Stimulated activated naive CD4-positive, alpha-beta T cell (primary cell): ENCODE measurements at regions not wholly inside any gene's neighbourhood (a gene's known extent, or its start where the extent isn't known, plus 50 kb on each side); places are given as distances from the start of the nearest gene placed in this dataset.
"Not testable (repeated sequence)": the region's sequence is repeated elsewhere in the genome, so short reads cannot be mapped to it uniquely, and the experiment has no call there.

Experiments used
- DNase-seq, 6 experiments: peaks; one replicate each; lab custom pipeline; 2025; lab: John Stamatoyannopoulos, UW

- DNase-seq = no peak
Measured at GRCh38 chr2:239727776-239728600, 297.2 kb downstream of the NDUFA10 start.

DNA sequence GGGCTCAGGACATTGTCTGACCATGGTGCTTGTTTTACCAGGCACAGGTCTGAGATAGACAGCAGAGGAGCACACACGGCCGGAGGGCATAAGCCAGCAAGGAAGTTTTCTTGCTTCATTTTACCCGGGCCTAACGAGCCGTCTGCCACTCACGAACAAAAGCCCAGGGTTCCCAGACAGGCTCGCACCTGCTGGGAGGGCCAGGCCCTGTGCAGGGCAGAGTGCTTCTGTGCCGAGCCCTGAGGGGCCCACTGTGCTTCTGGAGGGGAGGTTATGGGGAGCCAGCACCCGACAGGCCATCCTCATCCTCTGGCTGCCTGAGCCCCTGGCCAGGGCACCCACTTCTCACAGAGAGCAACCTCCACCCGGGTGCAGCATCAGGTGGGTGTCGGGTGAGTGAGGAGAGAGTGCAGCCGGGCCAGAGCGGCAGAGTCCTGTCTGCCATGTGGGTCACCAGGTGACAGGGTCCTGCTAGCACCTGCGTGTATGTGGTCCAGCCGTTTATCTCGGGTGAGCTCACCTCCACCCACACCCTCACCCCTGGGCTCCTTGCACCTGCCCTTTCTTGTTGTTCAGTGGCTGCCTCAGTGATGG lies 297.9 kb downstream of the NDUFA10 start:
- no peak for DNase-seq

DNA sequence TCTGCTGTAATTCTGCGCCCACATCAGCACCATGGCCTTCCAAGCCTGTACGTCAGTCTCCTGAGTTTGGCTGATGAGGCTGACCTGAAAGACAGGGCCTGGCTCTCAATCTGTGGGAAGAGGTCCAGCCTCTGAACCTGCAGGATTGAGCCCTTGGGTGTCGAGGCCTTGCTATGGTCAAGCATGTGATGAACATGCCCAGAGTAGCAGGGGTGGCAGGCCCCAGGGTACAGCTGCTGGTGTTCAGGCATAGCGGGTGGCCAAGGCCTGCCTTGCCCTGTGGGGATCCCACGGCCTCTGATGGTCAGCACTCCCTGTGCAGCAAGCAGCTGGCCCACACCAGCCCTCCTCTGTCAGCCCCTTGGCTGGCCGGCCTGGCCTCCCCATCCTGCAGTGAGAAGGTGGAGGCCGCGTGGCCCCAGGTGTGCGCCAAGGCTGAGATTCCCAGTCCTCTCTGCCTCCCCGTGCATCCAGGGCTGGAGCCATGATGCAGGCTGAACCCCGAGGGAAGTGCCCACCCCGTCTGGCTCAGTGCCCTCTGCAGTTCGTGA lies 298.4 kb downstream of the NDUFA10 start:
- no peak for DNase-seq

DNA sequence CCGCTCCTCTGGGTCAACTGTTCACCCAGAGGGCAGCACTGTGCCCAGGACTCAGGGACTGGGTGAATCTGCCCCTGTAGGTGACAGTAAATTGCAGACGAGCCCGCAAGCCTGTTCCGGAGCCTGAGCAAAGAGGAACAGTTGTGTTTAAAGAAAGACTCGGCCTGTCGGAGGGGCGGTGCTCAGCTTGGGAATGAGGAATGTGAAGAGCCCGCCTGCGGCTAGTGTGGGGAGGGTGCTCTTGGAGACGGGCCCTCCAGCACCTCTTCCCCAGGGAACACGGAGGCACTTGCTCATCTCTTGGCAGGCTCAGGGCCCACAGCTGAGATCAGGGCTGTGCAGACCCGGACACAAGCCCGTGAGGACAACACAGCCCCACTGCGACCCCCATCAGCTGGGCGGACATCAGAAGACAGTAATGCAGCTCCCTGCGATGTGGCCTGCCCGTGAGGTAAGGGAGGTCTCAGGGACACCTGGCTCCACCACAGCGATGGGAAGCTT lies 299.0 kb downstream of the NDUFA10 start:
- DNase-seq = no peak

DNA sequence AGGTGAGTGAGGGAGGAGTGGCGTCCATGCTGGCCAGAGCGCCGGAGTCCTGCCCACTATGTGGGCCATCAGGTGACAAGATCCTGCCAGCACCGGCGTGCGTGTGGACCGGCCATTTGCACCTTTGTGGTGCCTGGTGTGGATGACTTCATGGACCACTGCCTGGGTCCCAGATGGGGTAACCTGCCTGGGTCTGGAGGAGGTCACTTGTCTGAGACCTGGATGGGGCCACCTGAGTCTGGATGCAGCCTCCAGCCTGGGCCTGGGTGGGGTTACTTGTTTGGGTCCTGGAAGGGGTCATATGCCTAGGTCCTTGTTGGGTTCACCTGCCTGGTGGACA lies 299.6 kb downstream of the NDUFA10 start:
- no peak for DNase-seq

- no peak for DNase-seq
Measured at GRCh38 chr2:239724851-239725550, 300.1 kb downstream of the NDUFA10 start.

DNA sequence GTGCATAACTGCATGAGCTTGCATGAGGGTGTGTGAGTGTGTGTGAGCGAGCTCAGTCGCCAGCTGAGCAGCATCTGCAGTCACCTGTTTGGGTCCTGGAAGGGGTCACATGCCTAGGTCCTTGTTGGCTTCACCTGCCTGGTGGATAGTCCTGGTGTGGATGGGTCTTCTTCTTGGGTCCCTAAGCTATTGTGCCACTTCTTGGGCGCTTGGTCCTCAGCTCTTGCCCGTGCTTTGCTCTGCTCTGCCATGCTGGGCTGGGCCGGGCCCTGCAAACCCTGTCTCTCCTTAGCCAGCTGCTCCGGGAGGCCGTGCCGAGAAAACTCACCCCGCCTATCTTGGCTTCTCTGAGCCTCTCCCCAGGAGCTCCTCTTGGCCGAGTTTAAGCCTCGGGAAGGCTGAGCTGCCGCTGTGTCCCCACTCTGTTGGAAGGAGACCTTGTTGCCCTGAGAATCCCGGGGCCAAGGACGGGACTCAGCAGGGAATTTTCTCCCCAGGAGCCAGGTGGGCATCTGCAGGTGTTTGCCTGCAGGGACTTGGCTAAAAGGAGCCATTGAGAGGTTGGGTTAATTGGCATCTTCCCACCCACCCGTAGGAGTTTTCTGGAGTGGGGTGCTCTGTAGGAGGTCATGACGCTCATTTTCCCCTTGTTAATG lies 300.8 kb downstream of the NDUFA10 start:
- DNase-seq = no peak

DNA sequence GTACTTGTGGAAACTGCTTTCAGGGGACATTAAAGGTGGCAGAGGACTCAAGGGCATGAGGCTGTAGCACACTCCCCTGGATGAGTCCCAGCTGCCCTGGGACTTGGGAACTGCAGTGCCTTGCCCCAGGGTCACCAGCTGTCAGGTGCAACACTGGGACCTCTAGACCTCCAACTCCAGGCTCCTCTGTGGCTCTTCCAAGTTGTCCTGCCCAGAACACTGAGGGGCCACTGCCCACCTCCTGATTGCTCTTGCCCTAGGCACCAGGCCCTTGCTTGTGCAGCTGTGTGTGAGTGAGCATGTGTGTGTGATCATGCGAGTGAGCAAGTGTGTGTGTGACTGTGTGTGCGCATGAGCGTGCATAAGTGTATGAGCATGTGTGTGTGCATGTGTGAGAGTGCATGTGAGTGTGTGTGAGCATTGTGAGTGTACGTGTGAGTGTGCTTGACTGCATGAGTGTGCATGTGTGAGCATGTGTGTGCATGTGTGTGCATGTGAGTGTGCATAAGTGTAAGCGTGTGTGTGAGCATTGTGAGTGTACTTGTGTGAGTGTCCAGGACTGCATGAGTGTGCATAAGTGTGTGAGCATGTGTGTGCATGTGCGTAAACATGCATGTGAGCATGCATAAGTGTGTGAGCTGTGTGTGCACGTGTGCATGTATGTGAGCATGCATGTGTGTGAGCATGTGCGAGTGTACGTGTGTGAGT lies 301.5 kb downstream of the NDUFA10 start:
- no peak for DNase-seq

DNA sequence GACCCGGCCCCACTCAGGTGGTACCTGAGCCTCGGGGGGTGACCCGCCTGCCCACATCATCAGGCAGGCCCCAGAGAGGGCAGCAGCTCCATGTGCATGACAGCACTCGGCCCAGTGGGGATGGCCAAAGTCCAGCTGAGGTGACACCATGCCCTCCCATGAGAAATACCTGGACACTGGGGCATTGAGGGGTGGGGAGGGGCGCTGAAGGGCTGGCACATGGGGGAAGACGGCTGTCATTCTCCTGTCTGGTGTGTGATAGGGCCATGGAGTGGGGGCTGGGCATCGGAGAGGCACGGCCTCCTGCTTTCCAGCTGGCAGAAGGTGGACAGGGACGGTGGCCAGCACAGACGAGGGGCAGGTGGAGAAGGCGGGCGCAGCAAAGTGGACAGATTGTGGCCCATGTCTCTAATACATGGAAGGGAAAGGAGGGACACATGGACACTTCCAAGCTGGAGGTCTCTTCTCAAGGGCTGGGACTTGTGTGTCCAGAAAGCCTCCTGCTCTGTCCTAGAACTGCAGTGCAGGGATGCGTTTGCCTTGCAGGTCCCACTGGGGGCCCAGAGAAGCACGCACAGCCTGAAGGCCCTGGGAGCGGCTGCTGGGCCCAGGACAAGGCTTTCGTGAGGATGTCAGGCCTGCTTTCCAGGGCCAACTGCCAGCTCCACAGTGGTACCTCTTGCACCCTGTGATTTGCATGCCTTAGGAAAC lies 302.2 kb downstream of the NDUFA10 start:
- DNase-seq = no peak

DNA sequence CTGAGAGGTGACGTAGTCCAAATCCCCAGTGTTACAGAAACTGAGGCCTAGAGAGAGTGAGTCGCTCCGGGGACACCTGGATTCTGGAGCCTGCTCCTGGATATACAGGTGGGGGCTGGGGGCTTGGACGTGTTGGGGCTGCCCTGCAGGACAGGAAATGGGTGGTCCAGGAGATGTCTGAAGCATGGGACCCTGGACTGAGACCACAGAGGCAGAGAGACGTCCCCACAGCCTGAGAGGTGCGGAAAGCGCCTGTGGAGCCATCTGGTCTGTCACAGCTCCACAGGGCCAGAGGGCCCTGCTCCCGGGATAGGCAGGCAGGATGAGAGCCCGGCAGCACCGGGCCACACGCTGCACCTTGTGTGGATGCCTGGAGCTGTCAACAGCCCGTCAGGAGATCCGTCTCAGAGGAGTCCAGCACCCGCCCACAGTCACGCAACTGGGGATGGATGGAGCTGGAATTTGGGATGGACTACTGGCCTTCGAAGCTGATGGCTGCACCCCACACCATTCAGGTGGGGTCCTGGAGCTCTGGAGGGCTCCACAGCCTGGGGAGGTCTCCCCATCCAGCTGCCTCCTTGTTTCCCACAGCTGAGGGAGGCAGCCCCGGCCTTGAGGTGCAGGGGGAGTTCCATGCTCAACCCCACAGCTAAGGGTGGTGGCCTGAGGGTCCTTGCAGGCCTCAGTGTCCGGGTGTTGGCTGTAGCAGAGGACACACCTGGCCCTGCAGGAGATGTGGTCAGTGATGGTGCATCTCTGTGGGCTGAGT lies 303.0 kb downstream of the NDUFA10 start:
- DNase-seq = no peak

DNA sequence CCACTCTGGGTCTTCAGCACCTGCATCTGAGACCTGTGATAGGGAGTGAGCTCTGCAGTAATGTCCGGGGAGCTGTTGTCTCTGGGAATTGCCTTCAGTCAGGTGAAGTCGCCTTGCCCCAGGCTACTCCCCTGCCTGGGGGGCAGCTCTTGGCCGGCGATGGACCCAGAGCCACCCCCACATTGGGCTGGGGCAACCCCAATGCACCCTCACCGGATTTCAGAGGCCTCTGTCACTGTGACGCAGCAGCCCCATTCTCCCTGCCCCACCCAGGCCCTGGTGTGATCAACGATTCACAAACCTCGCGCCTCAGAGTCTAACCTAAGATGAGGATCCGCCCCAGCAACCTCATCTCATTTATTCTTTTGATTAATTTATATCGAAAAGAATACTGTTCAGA lies 303.6 kb downstream of the NDUFA10 start:
- no peak for DNase-seq

DNA sequence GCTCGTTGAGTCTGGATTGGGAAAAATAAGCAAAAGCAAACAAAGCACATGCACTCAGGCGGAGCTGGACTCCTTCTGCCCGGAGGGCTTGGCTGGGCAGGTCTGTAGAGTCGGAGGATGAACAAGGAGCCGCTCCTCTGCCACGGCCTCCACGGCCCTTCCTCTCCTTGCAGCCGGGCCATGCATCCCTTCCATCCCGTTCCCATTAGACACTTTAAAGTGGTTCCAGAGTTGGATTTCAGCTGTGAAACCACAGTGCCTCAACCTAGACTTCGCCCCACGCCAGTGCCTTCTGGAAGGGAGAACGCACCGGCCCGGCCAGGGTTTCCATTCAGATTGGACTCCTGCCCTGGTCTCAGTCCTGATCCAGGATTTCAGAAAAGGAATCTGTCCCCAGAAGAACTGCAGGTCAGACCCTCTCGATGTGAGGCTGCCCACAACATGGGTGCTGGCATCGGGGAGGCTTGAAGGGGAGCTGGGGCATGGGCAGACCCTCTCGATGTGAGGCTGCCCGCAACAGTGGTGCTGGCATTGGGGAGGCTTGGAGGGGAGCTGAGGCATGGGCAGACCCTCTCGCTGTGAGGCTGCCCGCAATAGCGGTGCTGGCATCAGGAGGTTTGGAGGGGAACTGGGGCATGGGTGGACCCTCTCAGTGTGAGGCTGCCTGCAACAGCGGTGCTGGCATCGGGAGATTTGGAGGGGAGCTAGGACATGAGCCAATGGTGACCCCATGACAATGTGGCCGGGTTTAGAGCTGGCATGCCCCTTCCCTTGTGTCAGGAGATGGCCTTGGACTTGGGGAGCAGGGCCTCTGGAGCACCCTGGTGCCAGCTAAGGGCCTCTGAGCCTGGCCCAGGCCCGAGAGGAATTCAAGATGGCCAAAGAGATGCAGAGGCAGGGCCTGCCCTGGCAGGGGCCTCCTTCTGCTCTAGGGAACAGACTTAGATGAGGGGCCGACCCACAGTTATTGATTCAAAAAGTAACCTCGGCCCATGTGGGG lies 304.5 kb downstream of the NDUFA10 start:
- no peak for DNase-seq

DNA sequence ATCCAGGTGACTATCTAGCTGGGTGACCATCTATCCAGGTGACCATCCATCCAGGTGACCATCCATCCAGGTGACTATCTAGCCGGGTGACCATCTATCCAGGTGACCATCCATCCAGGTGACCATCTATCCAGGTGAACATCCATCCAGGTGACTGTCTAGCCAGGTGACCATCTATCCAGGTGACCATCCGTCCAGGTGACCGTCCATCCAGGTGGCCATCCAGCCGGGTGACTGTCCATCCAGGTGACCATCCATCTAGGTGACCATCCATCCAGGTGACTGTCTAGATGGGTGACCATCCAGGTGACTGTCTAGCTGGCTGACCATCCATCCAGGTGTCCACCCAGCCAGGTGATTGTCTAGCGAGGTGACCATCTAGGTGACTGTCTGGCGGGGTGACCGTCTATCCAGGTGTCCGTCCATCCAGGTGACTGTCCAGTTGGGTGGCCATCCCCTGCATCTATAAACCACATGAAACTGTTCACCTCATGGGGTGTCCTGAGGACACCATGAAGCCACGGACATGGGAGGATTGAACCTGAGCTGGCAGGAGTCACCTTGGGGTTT lies 305.3 kb downstream of the NDUFA10 start:
- DNase-seq = no peak

DNA sequence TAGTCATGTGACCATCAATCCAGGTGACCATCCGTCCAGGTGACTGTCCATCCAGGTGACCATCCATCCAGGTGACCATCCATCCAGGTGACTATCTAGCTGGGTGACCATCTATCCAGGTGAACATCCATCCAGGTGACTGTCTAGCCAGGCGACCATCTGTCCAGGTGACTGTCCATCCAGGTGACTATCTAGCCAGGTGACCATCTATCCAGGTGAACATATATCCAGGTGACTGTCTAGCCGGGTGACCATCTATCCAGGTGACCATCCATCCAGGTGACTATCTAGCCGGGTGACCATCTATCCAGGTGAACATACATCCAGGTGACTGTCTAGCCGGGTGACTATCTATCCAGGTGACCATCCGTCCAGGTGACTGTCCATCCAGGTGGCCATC lies 306.2 kb downstream of the NDUFA10 start:
- DNase-seq = not testable (repeated sequence)

GRCh38 chr2:239717706-239718105 lies 307.4 kb downstream of the NDUFA10 start:
- no peak for DNase-seq

- no peak for DNase-seq
Measured at GRCh38 chr2:239717319-239717675, 307.8 kb downstream of the NDUFA10 start.

DNA sequence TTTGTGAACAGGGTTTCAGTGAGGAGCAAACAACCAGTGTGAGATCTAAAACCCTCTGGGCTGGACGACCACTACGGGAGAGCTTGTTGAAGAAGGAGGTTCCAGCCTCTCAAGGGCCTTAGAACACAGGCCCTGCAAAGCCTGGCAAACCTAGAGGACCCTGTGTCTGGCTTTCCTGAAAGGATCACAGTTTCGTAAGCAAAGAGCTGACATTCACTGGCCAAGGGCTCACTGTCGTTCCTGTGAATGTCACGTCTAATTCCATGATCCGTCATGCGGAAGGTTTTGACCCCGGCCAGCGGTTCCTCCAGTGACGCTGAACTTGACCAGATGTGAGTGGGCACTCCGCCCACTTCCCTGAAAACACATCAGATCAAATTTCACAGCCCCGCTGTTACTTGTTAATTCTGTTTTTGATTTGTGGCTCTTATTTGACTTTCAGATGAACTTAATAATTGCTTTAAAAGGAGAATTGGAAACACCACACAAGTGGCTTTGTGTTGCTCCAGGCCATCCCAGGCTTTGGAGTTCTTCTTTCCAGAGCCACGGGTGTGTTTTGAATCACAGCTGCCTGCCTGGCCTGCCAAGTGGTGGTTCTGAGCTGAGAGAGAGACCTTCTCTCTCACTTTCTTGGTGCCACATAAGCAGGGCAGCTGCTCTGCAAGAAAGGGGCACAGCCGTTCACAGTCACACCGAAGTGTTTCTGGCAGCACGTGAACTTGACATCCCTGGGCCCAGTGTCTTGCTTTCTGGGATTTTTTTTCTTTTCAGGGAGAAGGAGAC lies 308.4 kb downstream of the NDUFA10 start:
- no peak for DNase-seq

DNA sequence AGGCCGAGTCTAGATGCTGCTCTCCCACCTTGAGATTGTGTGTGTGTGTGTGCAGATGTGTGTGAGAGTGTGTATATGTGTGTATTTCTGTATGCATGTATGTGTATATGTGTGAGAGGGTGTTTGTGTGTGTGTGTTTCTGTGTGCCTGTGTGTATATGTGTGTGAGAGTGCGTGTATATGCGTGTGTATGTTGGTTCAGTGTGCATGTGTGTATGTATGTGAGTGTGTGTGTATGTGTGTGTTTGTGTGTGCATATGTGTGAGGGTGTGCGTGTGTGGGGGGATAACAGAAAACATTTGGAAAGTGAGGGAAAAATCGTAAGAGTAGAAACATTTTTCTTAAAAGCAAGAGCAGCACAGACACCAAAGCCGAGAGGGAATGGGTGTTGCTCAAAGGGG lies 309.1 kb downstream of the NDUFA10 start:
- no peak for DNase-seq
